H1 (cell line): ENCODE measurements at regions not wholly inside any gene's neighbourhood (a gene's known extent, or its start where the extent isn't known, plus 50 kb on each side); places are given as distances from the start of the nearest gene placed in this dataset.

Experiments used
- NRF1 ChIP-seq: IDR thresholded peaks from 2 replicates; pipeline ENCODE4 v1.6.1; 2011; ENCODE audit warnings: mild to moderate bottlenecking, low read depth, low read length, improper control_type of control experiment
- RAD21 ChIP-seq, 2 experiments: IDR thresholded peaks in 1 of 2; conservative IDR thresholded peaks in 1 of 2; 2 replicates each; pipeline ENCODE4 v1.6.1; 2011; ENCODE audit warnings: low read depth in 2 of 2, low read length in 2 of 2, improper control_type of control experiment in 1 of 2, inconsistent platforms in 1 of 2, mild to moderate bottlenecking in 1 of 2, moderate library complexity in 1 of 2
- TF ChIP-seq, protein P1 (sequence below): fragments of 300-600 bp; sonication (generic); IDR thresholded peaks from 2 replicates; pipeline ENCODE4 v1.7.1; 2012; ENCODE audit warnings: low read length, moderate library complexity, mild to moderate bottlenecking, inconsistent platforms; ENCODE audit not compliant: insufficient replicate concordance
- TF ChIP-seq, protein P2 (sequence below), 3 experiments: IDR thresholded peaks; 1 replicate in 2 of 3; 2 replicates in 1 of 3; pipeline versions ENCODE4 v1.5.1 to v1.6.1; 2011; ENCODE audit warnings: low read length in 3 of 3, mild to moderate bottlenecking in 3 of 3, inconsistent platforms in 2 of 3, low read depth in 1 of 3, moderate library complexity in 1 of 3; ENCODE audit not compliant: insufficient read depth in 1 of 3; ENCODE audit errors: control extremely low read depth in 1 of 3

DNA sequence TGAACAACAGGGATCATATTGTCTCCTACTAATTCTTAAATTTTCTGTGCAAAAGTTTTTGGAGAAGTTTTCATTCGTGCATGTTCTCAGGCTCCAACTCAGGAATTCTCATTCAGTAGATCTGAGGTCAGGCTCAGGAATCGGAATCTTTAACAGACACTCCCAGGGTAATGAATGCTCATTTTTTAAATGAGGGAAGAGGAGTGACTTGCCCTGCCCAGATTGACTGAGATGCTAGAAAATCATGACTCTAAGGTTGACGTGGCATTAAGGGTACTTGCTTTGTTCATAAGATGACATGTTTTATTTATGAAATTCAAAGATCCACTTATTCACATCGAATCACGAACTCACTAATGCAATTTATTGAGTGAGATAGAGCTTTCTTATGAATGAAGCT, 196.6 kb upstream of the NPVF start (continued):
- TF ChIP-seq, protein P1, sequence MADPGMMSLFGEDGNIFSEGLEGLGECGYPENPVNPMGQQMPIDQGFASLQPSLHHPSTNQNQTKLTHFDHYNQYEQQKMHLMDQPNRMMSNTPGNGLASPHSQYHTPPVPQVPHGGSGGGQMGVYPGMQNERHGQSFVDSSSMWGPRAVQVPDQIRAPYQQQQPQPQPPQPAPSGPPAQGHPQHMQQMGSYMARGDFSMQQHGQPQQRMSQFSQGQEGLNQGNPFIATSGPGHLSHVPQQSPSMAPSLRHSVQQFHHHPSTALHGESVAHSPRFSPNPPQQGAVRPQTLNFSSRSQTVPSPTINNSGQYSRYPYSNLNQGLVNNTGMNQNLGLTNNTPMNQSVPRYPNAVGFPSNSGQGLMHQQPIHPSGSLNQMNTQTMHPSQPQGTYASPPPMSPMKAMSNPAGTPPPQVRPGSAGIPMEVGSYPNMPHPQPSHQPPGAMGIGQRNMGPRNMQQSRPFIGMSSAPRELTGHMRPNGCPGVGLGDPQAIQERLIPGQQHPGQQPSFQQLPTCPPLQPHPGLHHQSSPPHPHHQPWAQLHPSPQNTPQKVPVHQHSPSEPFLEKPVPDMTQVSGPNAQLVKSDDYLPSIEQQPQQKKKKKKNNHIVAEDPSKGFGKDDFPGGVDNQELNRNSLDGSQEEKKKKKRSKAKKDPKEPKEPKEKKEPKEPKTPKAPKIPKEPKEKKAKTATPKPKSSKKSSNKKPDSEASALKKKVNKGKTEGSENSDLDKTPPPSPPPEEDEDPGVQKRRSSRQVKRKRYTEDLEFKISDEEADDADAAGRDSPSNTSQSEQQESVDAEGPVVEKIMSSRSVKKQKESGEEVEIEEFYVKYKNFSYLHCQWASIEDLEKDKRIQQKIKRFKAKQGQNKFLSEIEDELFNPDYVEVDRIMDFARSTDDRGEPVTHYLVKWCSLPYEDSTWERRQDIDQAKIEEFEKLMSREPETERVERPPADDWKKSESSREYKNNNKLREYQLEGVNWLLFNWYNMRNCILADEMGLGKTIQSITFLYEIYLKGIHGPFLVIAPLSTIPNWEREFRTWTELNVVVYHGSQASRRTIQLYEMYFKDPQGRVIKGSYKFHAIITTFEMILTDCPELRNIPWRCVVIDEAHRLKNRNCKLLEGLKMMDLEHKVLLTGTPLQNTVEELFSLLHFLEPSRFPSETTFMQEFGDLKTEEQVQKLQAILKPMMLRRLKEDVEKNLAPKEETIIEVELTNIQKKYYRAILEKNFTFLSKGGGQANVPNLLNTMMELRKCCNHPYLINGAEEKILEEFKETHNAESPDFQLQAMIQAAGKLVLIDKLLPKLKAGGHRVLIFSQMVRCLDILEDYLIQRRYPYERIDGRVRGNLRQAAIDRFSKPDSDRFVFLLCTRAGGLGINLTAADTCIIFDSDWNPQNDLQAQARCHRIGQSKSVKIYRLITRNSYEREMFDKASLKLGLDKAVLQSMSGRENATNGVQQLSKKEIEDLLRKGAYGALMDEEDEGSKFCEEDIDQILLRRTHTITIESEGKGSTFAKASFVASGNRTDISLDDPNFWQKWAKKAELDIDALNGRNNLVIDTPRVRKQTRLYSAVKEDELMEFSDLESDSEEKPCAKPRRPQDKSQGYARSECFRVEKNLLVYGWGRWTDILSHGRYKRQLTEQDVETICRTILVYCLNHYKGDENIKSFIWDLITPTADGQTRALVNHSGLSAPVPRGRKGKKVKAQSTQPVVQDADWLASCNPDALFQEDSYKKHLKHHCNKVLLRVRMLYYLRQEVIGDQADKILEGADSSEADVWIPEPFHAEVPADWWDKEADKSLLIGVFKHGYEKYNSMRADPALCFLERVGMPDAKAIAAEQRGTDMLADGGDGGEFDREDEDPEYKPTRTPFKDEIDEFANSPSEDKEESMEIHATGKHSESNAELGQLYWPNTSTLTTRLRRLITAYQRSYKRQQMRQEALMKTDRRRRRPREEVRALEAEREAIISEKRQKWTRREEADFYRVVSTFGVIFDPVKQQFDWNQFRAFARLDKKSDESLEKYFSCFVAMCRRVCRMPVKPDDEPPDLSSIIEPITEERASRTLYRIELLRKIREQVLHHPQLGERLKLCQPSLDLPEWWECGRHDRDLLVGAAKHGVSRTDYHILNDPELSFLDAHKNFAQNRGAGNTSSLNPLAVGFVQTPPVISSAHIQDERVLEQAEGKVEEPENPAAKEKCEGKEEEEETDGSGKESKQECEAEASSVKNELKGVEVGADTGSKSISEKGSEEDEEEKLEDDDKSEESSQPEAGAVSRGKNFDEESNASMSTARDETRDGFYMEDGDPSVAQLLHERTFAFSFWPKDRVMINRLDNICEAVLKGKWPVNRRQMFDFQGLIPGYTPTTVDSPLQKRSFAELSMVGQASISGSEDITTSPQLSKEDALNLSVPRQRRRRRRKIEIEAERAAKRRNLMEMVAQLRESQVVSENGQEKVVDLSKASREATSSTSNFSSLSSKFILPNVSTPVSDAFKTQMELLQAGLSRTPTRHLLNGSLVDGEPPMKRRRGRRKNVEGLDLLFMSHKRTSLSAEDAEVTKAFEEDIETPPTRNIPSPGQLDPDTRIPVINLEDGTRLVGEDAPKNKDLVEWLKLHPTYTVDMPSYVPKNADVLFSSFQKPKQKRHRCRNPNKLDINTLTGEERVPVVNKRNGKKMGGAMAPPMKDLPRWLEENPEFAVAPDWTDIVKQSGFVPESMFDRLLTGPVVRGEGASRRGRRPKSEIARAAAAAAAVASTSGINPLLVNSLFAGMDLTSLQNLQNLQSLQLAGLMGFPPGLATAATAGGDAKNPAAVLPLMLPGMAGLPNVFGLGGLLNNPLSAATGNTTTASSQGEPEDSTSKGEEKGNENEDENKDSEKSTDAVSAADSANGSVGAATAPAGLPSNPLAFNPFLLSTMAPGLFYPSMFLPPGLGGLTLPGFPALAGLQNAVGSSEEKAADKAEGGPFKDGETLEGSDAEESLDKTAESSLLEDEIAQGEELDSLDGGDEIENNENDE: no peak
- TF ChIP-seq RAD21 (IDR thresholded peaks at IDR 0.05 in 1 of 2, conservative IDR thresholded peaks at IDR 0.05 in 1 of 2; ENCODE audit: low read depth in 2 of 2, low read length in 2 of 2) (no peak), NRF1 (no peak)
- TF ChIP-seq, protein P2, sequence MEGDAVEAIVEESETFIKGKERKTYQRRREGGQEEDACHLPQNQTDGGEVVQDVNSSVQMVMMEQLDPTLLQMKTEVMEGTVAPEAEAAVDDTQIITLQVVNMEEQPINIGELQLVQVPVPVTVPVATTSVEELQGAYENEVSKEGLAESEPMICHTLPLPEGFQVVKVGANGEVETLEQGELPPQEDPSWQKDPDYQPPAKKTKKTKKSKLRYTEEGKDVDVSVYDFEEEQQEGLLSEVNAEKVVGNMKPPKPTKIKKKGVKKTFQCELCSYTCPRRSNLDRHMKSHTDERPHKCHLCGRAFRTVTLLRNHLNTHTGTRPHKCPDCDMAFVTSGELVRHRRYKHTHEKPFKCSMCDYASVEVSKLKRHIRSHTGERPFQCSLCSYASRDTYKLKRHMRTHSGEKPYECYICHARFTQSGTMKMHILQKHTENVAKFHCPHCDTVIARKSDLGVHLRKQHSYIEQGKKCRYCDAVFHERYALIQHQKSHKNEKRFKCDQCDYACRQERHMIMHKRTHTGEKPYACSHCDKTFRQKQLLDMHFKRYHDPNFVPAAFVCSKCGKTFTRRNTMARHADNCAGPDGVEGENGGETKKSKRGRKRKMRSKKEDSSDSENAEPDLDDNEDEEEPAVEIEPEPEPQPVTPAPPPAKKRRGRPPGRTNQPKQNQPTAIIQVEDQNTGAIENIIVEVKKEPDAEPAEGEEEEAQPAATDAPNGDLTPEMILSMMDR (IDR thresholded peaks at IDR 0.05; ENCODE audit: control extremely low read depth in 1 of 3, insufficient read depth in 1 of 3, low read depth in 1 of 3, low read length in 3 of 3): no peak
